Fibroblast of mammary gland (primary cell): ENCODE measurements at regions not wholly inside any gene's neighbourhood (a gene's known extent, or its start where the extent isn't known, plus 50 kb on each side); places are given as distances from the start of the nearest gene placed in this dataset.

Experiments used
- DNase-seq: peaks from one replicate; pipeline ENCODE4 v3.0.0-alpha.2; 2010; ENCODE audit warnings: low read depth
- H3K4me3 ChIP-seq: 2 replicates; pipeline ENCODE4 v1.5.1; 2011; ENCODE audit warnings: low read depth, mild to moderate bottlenecking, low read length, moderate library complexity; ENCODE audit not compliant: control insufficient read depth
- CTCF ChIP-seq: conservative IDR thresholded peaks from 2 replicates; pipeline ENCODE4 v1.5.1; 2011; ENCODE audit warnings: low read depth, low read length, inconsistent platforms; ENCODE audit not compliant: control insufficient read depth, insufficient read depth

- no peak for DNase-seq
- no peak overlapping the region for H3K4me3 ChIP-seq
- no peak for TF ChIP-seq CTCF
These were observed 427.2 kb upstream of the CBLB start for GRCh38 chr3:106296062-106296461.

- TF ChIP-seq CTCF = no peak
- DNase-seq = peak; percentile 60
- no peak overlapping the region for H3K4me3 ChIP-seq
These were observed 430.7 kb upstream of the CBLB start for GRCh38 chr3:106299300-106300098.

- no peak for TF ChIP-seq CTCF
- no peak for DNase-seq
- H3K4me3 ChIP-seq = no peak overlapping the region
These were observed 433.8 kb upstream of the CBLB start for GRCh38 chr3:106302451-106303221.

- H3K4me3 ChIP-seq = no peak overlapping the region
- DNase-seq = no peak
- TF ChIP-seq CTCF = no peak
These were observed 435.0 kb upstream of the CBLB start for GRCh38 chr3:106303766-106304165.

- DNase-seq = peak; percentile 31
- H3K4me3 ChIP-seq = no peak overlapping the region
- TF ChIP-seq CTCF = no peak
These were observed 436.3 kb upstream of the CBLB start for GRCh38 chr3:106305127-106305526.

GRCh38 chr3:106305882-106306435, 437.1 kb upstream of the CBLB start:
- no peak overlapping the region for H3K4me3 ChIP-seq
- TF ChIP-seq CTCF = no peak
- peak; percentile 6 for DNase-seq
